Urinary bladder (tissue), 3 donors: ENCODE measurements at regions not wholly inside any gene's neighbourhood (a gene's known extent, or its start where the extent isn't known, plus 50 kb on each side); places are given as distances from the start of the nearest gene placed in this dataset.

ENCODE experiments used
- DNase-seq: peaks from one replicate; pipeline ENCODE4 v3.0.0-alpha.2; 2015; ENCODE audit errors: extremely low spot score
- H3K27ac ChIP-seq: one replicate; pipeline ENCODE4 v1.5.1; 2013; ENCODE audit warnings: low read depth, mild to moderate bottlenecking, moderate library complexity
- H3K36me3 ChIP-seq: one replicate; pipeline ENCODE4 v1.6.1; 2013; ENCODE audit warnings: mild to moderate bottlenecking, moderate library complexity; ENCODE audit not compliant: insufficient read depth
- H3K4me1 ChIP-seq: one replicate; pipeline ENCODE4 v1.6.1; 2013; ENCODE audit warnings: mild to moderate bottlenecking, moderate library complexity; ENCODE audit not compliant: insufficient read depth
- H3K4me3 ChIP-seq: one replicate; pipeline ENCODE4 v1.5.1; 2013; ENCODE audit warnings: low read depth, low read length
- WGBS: extraction: QIAGEN DNeasy Blood & Tissue Kit; methylation state at CpG from one replicate; pipeline ENCODE4 v1.1.7; 2013; 5-methylcytosine and 5-hydroxymethylcytosine counted together
- donor health status: healthy with polysubstance abuse.
- donor health status: healthy.

DNA sequence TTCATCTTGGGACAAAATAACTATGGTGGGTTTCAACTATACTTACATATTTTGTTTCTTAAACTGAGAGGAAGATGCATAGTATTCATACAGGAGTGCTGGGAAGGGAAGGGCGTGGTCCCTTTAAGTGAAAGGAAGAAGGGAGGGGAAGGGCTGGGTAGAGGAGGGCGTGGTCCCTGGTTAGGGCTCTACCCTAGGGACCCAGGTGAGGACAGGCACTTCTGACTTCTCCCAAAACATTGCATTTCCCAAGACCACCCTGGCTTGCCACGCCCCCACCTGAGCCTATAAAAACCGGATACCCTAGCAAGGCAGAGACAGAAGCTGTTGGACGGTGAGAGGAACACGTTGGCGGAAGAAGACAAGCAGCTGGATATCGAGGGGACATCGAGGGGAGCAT is 157.6 kb upstream of the PLXNA4 start:
- 91% methylated on average over 9 of the region's 9 CpGs for WGBS
- no peaks in the 10 kb centered on the region for H3K4me1 ChIP-seq

DNA sequence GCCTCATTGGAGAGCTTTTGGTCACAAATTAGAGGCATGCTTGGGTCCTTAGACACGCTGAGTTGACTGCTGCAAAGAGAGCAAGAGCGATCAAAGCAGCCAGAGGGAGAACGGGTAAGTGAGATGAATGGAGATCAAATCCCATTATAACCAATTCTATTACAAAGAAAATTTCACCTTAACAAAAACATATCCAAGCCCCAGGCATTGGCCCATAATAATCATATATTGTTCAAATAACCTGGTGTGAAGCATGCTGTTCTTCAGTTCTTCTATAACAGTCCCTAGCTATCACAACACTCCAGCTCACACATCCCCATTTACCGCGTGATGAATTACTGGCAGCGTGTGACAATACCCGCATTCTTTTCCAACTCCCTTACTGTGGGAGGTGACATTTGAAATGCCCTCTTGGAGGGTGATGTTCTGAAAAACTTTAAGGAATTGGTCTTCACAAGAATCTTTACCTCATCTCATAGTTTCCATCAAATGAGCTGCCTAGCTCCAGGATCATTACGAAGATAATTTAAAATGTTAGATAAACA is 156.1 kb upstream of the PLXNA4 start:
- H3K4me1 ChIP-seq, result no peaks in the 10 kb centered on the region
- H3K36me3 ChIP-seq, result no peaks in the 10 kb centered on the region
- DNase-seq, result no peak
- no peak overlapping the region for H3K4me3 ChIP-seq
- no peak overlapping the region for H3K27ac ChIP-seq
- WGBS, result 78% methylated on average over 8 of the region's 8 CpGs

More for the DNA sequence above, 157.6 kb upstream of the PLXNA4 start:
- H3K36me3 ChIP-seq, result no peaks in the 10 kb centered on the region
- H3K4me3 ChIP-seq, result no peak overlapping the region
- DNase-seq, result no peak
- no peak overlapping the region for H3K27ac ChIP-seq

DNA sequence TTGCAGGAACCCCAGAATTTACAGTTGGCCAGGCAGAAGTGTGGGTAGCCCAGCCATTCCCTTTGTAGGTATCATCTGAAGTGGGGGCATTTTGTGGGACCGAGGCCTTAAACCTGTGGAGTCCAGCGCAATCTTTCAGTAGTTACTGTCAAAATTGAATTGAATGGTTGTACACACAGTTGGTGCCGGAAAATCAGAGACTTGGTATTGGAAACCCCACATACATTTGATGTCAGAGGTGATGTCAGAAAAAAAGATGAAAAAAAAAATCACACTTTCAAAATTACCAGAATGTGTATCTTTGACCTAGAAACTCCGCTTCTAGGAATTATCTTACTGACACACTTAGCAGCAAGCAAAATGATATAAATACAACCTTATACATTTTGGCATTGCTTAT is 153.8 kb upstream of the PLXNA4 start:
- WGBS, result 96% methylated on average over 4 of the region's 4 CpGs
- no peak for DNase-seq
- H3K27ac ChIP-seq, result no peak overlapping the region
- no peaks in the 10 kb centered on the region for H3K4me1 ChIP-seq
- H3K36me3 ChIP-seq, result no peaks in the 10 kb centered on the region
- no peak overlapping the region for H3K4me3 ChIP-seq

DNA sequence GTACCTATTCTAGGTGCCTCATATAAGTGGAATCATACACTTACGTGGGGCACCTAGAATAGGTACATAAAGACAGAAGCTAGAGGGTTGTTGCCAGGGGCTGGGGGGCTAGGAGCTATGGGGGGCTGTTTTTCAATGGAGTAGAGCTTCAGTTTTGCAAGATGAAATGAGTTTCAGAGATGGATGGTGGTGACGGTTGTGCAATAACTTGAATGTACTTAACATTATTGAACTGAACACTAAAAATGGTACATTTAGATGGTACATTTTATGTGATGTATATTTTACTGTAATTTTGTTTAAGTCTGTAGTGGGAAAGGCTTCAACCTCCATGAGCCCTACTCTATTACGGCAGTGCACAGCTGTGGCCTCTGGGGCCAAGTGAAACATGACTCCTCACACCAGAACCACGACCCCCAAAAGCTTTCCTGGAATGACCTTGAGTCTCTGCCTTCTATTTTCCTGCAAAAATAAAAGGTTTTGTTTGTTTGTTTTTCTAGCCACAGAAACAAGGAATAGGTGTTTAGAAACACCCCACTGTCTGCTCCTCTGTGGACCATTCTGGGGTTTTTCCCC is 147.3 kb upstream of the PLXNA4 start:
- DNase-seq, result no peak
- WGBS, result 74% methylated on average over 4 of the region's 4 CpGs
- no peaks in the 10 kb centered on the region for H3K4me1 ChIP-seq
- H3K4me3 ChIP-seq, result no peak overlapping the region
- no peak overlapping the region for H3K27ac ChIP-seq
- H3K36me3 ChIP-seq, result no peaks in the 10 kb centered on the region

DNA sequence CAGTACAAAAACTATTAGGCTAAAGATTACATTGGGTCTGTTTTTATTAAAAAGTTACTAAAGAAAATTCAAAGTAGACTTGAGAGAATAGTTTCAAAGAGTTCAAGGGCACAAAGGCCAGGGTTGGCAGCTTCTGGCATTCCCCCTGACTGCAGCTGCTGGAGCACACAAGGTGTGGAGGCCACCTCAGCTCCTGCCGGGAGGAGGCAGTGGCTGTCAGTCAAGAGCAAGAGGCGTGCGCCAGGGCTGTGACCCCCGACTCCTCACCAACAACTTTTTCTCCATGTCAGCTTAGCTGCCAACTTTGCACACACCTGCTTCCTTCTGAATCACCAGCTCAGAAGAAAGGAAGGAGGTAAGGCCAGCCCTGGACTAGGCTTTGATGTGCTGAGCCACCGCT is 144.6 kb upstream of the PLXNA4 start:
- 76% methylated on average over 5 of the region's 5 CpGs for WGBS
- no peaks in the 10 kb centered on the region for H3K36me3 ChIP-seq
- no peak for DNase-seq
- H3K4me1 ChIP-seq, result no peaks in the 10 kb centered on the region
- no peak overlapping the region for H3K4me3 ChIP-seq
- H3K27ac ChIP-seq, result no peak overlapping the region

DNA sequence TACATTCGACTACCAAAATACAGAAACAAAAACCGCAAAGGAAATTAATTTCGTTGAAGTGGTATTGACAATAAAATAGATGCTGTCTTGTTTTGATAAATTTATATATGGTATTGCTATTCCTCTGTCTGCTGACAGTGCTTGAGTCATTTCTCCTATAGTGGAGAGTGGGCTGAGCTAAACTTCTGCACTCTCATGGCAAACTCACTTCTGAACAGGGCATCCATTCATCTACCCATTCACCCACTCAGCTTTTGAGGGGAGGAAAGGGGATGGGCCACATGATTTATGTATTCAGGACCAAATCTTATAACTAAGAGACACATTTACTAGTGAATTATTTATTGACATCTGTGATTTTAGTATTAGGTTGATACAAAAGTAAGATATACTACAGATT is 137.6 kb upstream of the PLXNA4 start:
- DNase-seq, result no peak
- WGBS, result 87% methylated on average over 3 of the region's 3 CpGs
- Histone ChIP-seq H3K4me3 (no peak overlapping the region), H3K27ac (no peak overlapping the region), H3K36me3 (no peaks in the 10 kb centered on the region), H3K4me1 (no peaks in the 10 kb centered on the region)

DNA sequence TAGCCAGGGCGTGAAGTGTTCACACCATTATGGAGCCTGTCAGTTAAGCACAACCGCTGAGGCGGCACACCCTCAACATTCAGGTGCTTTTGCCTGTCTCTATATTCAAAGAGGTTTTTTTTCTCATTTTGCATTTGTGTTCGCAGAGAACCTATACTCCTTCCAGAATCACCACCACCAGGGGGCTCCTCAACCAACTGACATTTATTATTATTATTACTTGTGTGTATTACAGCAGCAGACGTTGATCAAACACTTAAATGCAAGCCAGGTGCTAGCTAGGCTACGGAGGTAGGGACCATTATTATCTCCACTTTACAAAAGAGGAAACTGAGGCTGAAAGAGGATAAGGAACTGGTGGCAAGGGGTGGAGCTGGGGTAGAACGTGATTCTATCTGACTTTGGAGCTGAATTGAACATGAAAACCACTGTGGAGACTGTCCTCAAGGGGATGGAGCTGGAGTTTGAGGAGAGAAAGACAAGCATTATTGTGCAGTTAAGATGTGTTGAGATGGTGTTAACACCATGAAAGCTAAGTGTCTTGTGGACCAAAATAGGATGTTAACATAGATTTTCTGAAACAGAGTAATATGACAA is 133.8 kb upstream of the PLXNA4 start:
- DNase-seq, result no peak
- Histone ChIP-seq H3K4me3 (no peak overlapping the region), H3K4me1 (no peaks in the 10 kb centered on the region), H3K27ac (no peak overlapping the region), H3K36me3 (no peaks in the 10 kb centered on the region)
- WGBS, result 68% methylated on average over 7 of the region's 7 CpGs

DNA sequence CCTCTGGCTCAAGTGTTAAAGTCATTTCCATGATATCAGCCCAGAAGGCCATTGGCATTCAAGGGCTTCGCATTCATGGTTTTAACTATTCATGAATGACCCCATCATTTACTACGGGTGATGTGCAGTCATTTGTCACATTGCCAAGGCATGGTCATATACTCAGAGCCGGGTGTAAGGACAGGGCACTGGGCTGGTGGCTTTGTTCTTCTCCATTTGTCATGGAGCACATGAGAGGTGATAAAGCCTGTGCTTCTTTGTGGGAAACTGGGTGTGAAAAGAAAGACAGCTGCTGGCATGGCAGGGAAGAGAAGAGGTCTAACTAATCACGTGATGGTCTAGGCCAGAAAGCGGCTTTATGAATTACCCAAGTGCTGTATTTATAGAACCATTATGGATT is 132.2 kb upstream of the PLXNA4 start:
- DNase-seq, result no peak
- 91% methylated on average over 5 of the region's 5 CpGs for WGBS
- Histone ChIP-seq H3K36me3 (no peaks in the 10 kb centered on the region), H3K27ac (no peak overlapping the region), H3K4me3 (no peak overlapping the region), H3K4me1 (no peaks in the 10 kb centered on the region)

DNA sequence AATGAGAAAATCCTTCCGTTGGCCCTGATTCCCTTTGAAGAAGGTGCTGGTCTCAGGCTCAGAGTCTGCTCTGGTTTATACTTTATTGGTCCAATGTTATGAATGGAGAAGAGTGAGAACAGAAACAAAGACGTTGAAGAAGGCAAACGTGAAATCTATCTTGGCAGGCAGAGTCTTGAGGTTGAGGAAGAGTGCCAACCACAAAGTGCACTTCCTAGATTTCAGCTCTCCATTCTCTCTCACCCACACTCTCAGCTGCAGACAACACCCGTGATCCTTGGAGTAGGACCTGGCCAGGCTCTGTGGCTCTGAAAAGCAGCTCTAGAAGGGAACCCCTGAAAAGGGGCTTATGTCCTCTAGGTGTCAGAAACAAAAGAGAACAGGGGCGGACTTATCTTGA is 128.9 kb upstream of the PLXNA4 start:
- no peak for DNase-seq
- Histone ChIP-seq H3K4me1 (no peaks in the 10 kb centered on the region), H3K36me3 (no peaks in the 10 kb centered on the region), H3K4me3 (no peak overlapping the region), H3K27ac (no peak overlapping the region)
- WGBS, result 47% methylated on average over 5 of the region's 5 CpGs

DNA sequence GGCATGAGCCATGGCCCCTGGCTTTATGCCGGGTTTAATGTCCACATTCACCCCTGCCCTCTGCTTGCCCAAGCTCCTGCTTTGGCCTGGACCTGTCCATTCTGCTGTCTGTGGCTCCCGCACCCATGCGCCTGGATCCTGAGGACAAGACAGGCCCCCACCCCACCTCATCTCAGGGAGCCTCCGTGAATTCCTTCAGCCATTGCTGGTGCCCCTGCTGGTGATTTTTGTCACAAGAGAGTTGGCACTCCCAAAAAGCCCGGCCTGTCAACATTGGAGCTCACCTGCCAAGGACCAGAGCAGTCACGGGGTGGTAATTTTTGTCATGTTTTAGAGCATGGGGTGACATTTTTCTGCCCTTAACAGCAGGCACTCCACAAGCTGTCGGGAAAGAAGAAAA is 127.5 kb upstream of the PLXNA4 start:
- Histone ChIP-seq H3K4me1 (no peaks in the 10 kb centered on the region), H3K27ac (no peak overlapping the region), H3K4me3 (no peak overlapping the region), H3K36me3 (no peaks in the 10 kb centered on the region)
- no peak for DNase-seq
- 92% methylated on average over 7 of the region's 7 CpGs for WGBS

DNA sequence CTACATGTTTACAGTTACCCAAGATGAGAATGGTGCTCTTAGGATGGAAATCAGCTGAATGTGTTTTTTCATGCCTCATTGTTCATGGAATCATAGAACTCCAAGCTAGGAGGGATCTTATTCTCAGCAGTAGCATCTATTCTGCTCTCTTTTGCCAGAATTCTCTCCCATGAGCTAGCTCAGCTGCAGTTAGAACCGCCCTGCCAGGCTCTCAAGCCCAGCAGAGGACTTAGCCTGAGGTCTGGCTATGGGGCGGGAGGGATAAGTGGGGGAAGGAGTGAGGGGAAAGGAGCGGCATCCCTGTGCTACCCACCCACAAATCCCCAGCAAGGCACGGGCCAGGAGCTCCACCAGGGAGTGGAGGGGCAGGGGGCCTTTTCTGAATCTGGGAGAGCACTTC is 120.7 kb upstream of the PLXNA4 start:
- Histone ChIP-seq H3K4me1 (no peaks in the 10 kb centered on the region), H3K27ac (no peak overlapping the region), H3K36me3 (no peaks in the 10 kb centered on the region), H3K4me3 (no peak overlapping the region)
- WGBS, result 23% methylated on average over 4 of the region's 4 CpGs
- no peak for DNase-seq

DNA sequence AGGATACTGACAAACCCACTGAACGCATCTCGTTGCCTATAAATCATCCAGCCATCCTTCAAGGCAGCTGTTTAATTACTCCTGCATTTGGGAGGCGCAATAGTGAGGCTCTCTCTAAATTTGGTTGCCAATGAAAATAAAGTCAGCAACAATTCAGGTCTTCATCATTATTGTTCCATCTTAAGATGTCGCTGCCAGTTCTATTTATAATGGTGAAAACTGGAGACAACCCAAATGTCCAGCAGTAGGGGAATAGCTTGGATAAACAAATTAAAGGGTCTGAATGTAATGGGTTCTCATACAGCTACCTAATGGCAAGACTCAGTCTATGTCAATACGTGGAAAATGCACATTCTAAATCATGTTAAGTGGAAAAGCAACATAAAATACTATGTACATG is 120.1 kb upstream of the PLXNA4 start:
- Histone ChIP-seq H3K4me1 (no peaks in the 10 kb centered on the region), H3K27ac (no peak overlapping the region), H3K4me3 (no peak overlapping the region), H3K36me3 (no peaks in the 10 kb centered on the region)
- 74% methylated on average over 5 of the region's 5 CpGs for WGBS
- no peak for DNase-seq

DNA sequence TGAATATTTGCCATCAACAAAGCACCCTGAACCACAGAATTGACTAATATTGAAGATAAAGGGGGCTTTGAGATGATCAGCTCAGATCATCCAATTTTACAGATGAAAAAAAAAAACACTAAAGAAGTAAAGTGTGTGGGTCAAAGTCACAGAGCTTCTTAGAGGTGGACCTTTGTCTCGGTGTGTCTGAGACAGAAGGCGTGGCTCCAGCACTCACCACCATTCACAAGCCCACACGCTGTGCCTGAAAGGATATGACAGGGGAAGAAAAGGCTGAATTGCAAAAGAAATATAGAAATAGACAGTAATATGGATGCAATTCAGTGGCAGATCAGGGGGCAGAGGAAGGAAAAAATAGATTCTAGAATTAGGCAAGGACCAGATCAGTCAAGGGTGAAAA is 114.9 kb upstream of the PLXNA4 start:
- Histone ChIP-seq H3K4me3 (no peak overlapping the region), H3K27ac (no peak overlapping the region), H3K4me1 (no peaks in the 10 kb centered on the region), H3K36me3 (no peaks in the 10 kb centered on the region)
- DNase-seq, result no peak
- WGBS, result 87% methylated on average over 3 of the region's 3 CpGs

DNA sequence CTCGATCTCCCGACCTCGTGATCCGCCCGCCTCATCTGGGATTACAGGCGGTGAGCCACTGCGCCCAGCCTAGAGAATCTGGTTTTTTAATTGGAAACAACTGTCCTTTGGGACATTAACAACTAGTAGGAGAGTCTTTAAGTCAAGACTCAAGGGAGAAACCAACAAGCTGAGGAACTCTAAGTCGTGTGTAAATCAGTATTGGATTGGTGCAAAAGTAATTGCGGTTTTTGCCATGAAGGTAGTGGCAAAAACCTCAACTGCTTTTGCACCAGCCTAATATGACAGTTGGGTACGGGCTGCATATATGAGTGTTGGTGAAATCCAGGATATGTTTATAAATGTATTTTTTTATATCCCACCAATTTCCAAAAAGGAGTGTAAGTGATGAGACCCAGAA is 113.9 kb upstream of the PLXNA4 start:
- Histone ChIP-seq H3K4me1 (no peaks in the 10 kb centered on the region), H3K4me3 (no peak overlapping the region), H3K27ac (no peak overlapping the region), H3K36me3 (no peaks in the 10 kb centered on the region)
- WGBS, result 92% methylated on average over 10 of the region's 10 CpGs
- no peak for DNase-seq
